Mesendoderm (in vitro differentiated cells): ENCODE measurements at regions not wholly inside any gene's neighbourhood (a gene's known extent, or its start where the extent isn't known, plus 50 kb on each side); places are given as distances from the start of the nearest gene placed in this dataset.

Source experiments
- DNase-seq: peaks from one replicate; pipeline ENCODE4 v3.0.0; 2013
- H2AK5ac ChIP-seq: 2 replicates; pipeline ENCODE4 v1.6.1; 2013; ENCODE audit warnings: low read length, inconsistent platforms
- H2BK120ac ChIP-seq: 2 replicates; pipeline ENCODE4 v1.6.1; 2013; ENCODE audit warnings: low read depth, mild to moderate bottlenecking, low read length, moderate library complexity, mixed read lengths
- H2BK15ac ChIP-seq: replicated peaks from 2 replicates; pipeline ENCODE4 v1.6.1; 2013; ENCODE audit warnings: low read depth, mild to moderate bottlenecking, moderate library complexity
- H2BK5ac ChIP-seq: 2 replicates; pipeline ENCODE4 v1.6.1; 2013; ENCODE audit warnings: low read length, inconsistent platforms
- H3K18ac ChIP-seq: 2 replicates; pipeline ENCODE4 v1.6.1; 2013; ENCODE audit warnings: mild to moderate bottlenecking, low read length, mixed read lengths
- H3K23ac ChIP-seq: one replicate; pipeline ENCODE4 v1.6.1; 2013; ENCODE audit warnings: low read length
- H3K27ac ChIP-seq: 2 replicates; pipeline ENCODE4 v1.5.1; 2013; ENCODE audit warnings: low read depth, mild to moderate bottlenecking, inconsistent platforms, low read length, moderate library complexity
- H3K27me3 ChIP-seq: 2 replicates; pipeline ENCODE4 v1.6.1; 2013; ENCODE audit warnings: low read length, control low read depth, mild to moderate bottlenecking, inconsistent platforms; ENCODE audit not compliant: insufficient read depth, poor library complexity
- H3K36me3 ChIP-seq: 2 replicates; pipeline ENCODE4 v1.6.1; 2013; ENCODE audit warnings: low read length, inconsistent platforms; ENCODE audit not compliant: control insufficient read depth, insufficient read depth
- H3K4ac ChIP-seq: one replicate; pipeline ENCODE4 v1.6.1; 2013; ENCODE audit warnings: low read depth, mild to moderate bottlenecking, low read length, moderate library complexity
- H3K4me1 ChIP-seq: 2 replicates; pipeline ENCODE4 v1.6.1; 2013; ENCODE audit warnings: low read depth, low read length, inconsistent platforms; ENCODE audit not compliant: control insufficient read depth
- H3K4me2 ChIP-seq: 2 replicates; pipeline ENCODE4 v1.6.1; 2013; ENCODE audit warnings: low read length
- H3K4me3 ChIP-seq: 2 replicates; pipeline ENCODE4 v1.5.1; 2013; ENCODE audit warnings: mild to moderate bottlenecking, low read length
- H3K56ac ChIP-seq: one replicate; pipeline ENCODE4 v1.6.1; 2013; ENCODE audit warnings: low read length
- H3K79me1 ChIP-seq: 2 replicates; pipeline ENCODE4 v1.6.1; 2013; ENCODE audit warnings: low read length, inconsistent platforms
- H3K79me2 ChIP-seq: 2 replicates; pipeline ENCODE4 v1.6.1; 2013; ENCODE audit warnings: mild to moderate bottlenecking, low read length; ENCODE audit not compliant: control insufficient read depth, insufficient read depth
- H3K9ac ChIP-seq: 2 replicates; pipeline ENCODE4 v1.6.1; 2013; ENCODE audit warnings: low read length, inconsistent platforms
- H4K5ac ChIP-seq: one replicate; pipeline ENCODE4 v1.6.1; 2013; ENCODE audit warnings: low read length
- H4K8ac ChIP-seq: one replicate; pipeline ENCODE4 v1.6.1; 2013; ENCODE audit warnings: low read depth, mild to moderate bottlenecking, control low read depth, low read length, moderate library complexity
- WGBS: extraction: QIAGEN DNeasy Blood & Tissue Kit; methylation state at CpG from one replicate; pipeline ENCODE4 v1.1.7; 2013; ENCODE audit warnings: low lambda C conversion rate, missing lambda C conversion rate; ENCODE audit not compliant: insufficient coverage; ENCODE audit errors: extremely low coverage; 5-methylcytosine and 5-hydroxymethylcytosine counted together

GRCh38 chr16:48054881-48055601, 100.8 kb downstream of the ABCC12 start:
- no peak overlapping the region for H2BK15ac ChIP-seq
- H3K79me2 ChIP-seq, result no peaks in the 10 kb centered on the region
- WGBS, result no CpG with 5 or more reads among the region's 24 CpGs
- H3K79me1 ChIP-seq, result no peaks in the 10 kb centered on the region
- peak overlapping the region; percentile 60 for H3K18ac ChIP-seq
- peak overlapping the region; percentile 55 for H3K9ac ChIP-seq
- peak overlapping the region; percentile 91 for H3K56ac ChIP-seq
- peaks cover 43% of the 10 kb centered on the region for H3K4me1 ChIP-seq
- H2AK5ac ChIP-seq, result peak overlapping the region; percentile 87
- H2BK5ac ChIP-seq, result peak overlapping the region; percentile 100
- no peaks in the 10 kb centered on the region for H3K27me3 ChIP-seq
- DNase-seq, result peak; percentile 85
- no peak overlapping the region for H3K27ac ChIP-seq
- no peaks in the 10 kb centered on the region for H3K36me3 ChIP-seq
- H4K8ac ChIP-seq, result no peak overlapping the region
- H3K4me3 ChIP-seq, result no peak overlapping the region
- peak overlapping the region; percentile 80 for H3K23ac ChIP-seq
- peak overlapping the region; percentile 7 for H2BK120ac ChIP-seq
- peak overlapping the region; percentile 81 for H4K5ac ChIP-seq
- peak overlapping the region; percentile 41 for H3K4ac ChIP-seq
- H3K4me2 ChIP-seq, result no peak overlapping the region

DNA sequence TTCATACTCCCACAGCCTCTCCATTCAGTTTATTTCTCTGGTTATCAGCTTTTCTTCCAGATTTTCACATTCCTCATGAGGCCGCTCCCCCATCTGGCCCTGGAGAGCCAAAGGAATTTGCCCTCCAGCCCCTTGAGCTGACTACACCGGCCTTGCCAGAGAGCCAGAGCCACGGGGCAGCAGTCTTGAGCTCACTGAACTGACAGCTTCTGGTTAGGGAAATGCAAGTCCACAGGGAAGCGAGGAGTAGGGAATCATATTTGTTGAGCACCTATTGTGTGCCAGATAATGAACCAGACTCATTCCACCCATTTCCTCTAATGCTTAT, 102.4 kb downstream of the ABCC12 start:
- no peaks in the 10 kb centered on the region for H3K79me1 ChIP-seq
- peak overlapping the region; percentile 90 for H2AK5ac ChIP-seq
- no peak overlapping the region for H3K23ac ChIP-seq
- H3K9ac ChIP-seq, result peak overlapping the region; percentile 53
- no peak overlapping the region for H4K8ac ChIP-seq
- peak; percentile 98 for DNase-seq
- no CpG with 5 or more reads among the region's 4 CpGs for WGBS
- peak overlapping the region; percentile 91 for H3K56ac ChIP-seq
- H2BK120ac ChIP-seq, result peak overlapping the region; percentile 7
- H3K27me3 ChIP-seq, result no peaks in the 10 kb centered on the region
- no peak overlapping the region for H3K4me3 ChIP-seq
- H4K5ac ChIP-seq, result peak overlapping the region; percentile 99
- H2BK5ac ChIP-seq, result peak overlapping the region; percentile 100
- peaks cover 50% of the 10 kb centered on the region for H3K4me1 ChIP-seq
- no peaks in the 10 kb centered on the region for H3K79me2 ChIP-seq
- peak overlapping the region; percentile 80 for H3K27ac ChIP-seq
- H2BK15ac ChIP-seq, result peak overlapping the region; percentile 75
- peak overlapping the region; percentile 85 for H3K4ac ChIP-seq
- H3K36me3 ChIP-seq, result no peaks in the 10 kb centered on the region
- no peak overlapping the region for H3K4me2 ChIP-seq
- peak overlapping the region; percentile 33 for H3K18ac ChIP-seq

DNA sequence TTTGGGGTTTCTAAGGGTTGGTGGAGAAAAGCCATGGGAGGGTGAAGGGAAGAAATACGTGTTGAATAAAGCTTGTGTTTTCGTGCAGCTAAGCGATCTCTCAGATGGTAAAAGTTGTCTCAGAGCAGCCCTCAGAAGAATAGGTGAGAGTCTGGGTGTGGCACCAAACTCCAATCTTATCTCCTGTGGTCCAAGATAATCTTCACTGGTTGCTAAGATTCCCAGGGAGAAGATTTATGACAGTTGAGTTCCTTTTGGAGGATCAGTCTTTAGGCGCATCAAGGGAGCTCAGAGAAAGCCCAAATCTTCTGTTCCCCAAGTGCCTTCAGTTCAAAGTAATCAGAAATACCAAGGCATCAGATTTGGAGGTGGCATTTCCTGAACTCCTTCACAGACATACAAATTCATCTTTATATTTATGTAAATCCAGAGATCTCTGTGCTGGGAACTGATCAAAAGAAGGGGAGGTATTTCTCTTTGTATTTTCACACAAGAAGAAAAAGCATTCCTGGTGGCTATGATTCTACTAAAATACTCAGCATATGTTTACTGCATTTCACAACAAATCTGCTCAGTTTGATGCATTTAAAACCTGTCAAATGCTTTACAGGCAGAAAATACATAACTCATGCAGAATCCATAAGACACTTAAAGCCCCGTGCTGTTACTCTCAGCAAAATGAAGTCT, 102.9 kb downstream of the ABCC12 start:
- no peak overlapping the region for H3K23ac ChIP-seq
- peaks cover 50% of the 10 kb centered on the region for H3K4me1 ChIP-seq
- peak overlapping the region; percentile 90 for H2AK5ac ChIP-seq
- H3K9ac ChIP-seq, result peak overlapping the region; percentile 53
- no peak overlapping the region for H2BK15ac ChIP-seq
- peak overlapping the region; percentile 7 for H2BK120ac ChIP-seq
- peak overlapping the region; percentile 91 for H3K56ac ChIP-seq
- no peak overlapping the region for H4K8ac ChIP-seq
- H3K36me3 ChIP-seq, result no peaks in the 10 kb centered on the region
- peak; percentile 93 for DNase-seq
- H3K4ac ChIP-seq, result no peak overlapping the region
- no peak overlapping the region for H3K4me2 ChIP-seq
- no peak overlapping the region for H3K4me3 ChIP-seq
- no CpG with 5 or more reads among the region's 5 CpGs for WGBS
- peak overlapping the region; percentile 100 for H2BK5ac ChIP-seq
- peak overlapping the region; percentile 99 for H4K5ac ChIP-seq
- H3K79me2 ChIP-seq, result no peaks in the 10 kb centered on the region
- peak overlapping the region; percentile 92 for H3K27ac ChIP-seq
- H3K18ac ChIP-seq, result peak overlapping the region; percentile 33
- no peaks in the 10 kb centered on the region for H3K79me1 ChIP-seq
- no peaks in the 10 kb centered on the region for H3K27me3 ChIP-seq

- no peak overlapping the region for H2AK5ac ChIP-seq
- H3K23ac ChIP-seq, result no peak overlapping the region
- H3K79me1 ChIP-seq, result no peaks in the 10 kb centered on the region
- H3K36me3 ChIP-seq, result no peaks in the 10 kb centered on the region
- peak overlapping the region; percentile 96 for H2BK120ac ChIP-seq
- H4K5ac ChIP-seq, result no peak overlapping the region
- H2BK15ac ChIP-seq, result no peak overlapping the region
- no peak overlapping the region for H3K4me2 ChIP-seq
- no CpG with 5 or more reads among the region's 2 CpGs for WGBS
- H3K79me2 ChIP-seq, result no peaks in the 10 kb centered on the region
- H3K4me1 ChIP-seq, result peaks cover 50% of the 10 kb centered on the region
- H2BK5ac ChIP-seq, result peak overlapping the region; percentile 100
- peak overlapping the region; percentile 68 for H3K9ac ChIP-seq
- H3K56ac ChIP-seq, result peak overlapping the region; percentile 89
- no peak overlapping the region for H3K4me3 ChIP-seq
- H3K27me3 ChIP-seq, result no peaks in the 10 kb centered on the region
- peak overlapping the region; percentile 98 for H3K18ac ChIP-seq
- peak; percentile 92 for DNase-seq
- H3K27ac ChIP-seq, result peak overlapping the region; percentile 77
- no peak overlapping the region for H3K4ac ChIP-seq
- H4K8ac ChIP-seq, result no peak overlapping the region
Observed at GRCh38 chr16:48050871-48051270, 104.9 kb downstream of the ABCC12 start.

- H3K27me3 ChIP-seq, result no peaks in the 10 kb centered on the region
- H3K23ac ChIP-seq, result no peak overlapping the region
- H3K9ac ChIP-seq, result peak overlapping the region; percentile 68
- peak overlapping the region; percentile 96 for H2BK120ac ChIP-seq
- peak overlapping the region; percentile 94 for H3K18ac ChIP-seq
- H3K4ac ChIP-seq, result peak overlapping the region; percentile 93
- H2BK5ac ChIP-seq, result peak overlapping the region; percentile 99
- no peak overlapping the region for H3K4me2 ChIP-seq
- H3K27ac ChIP-seq, result peak overlapping the region; percentile 77
- WGBS, result no CpG with 5 or more reads among the region's 3 CpGs
- H4K8ac ChIP-seq, result no peak overlapping the region
- DNase-seq, result peak; percentile 42
- peak overlapping the region; percentile 87 for H2AK5ac ChIP-seq
- no peak overlapping the region for H3K4me3 ChIP-seq
- H3K4me1 ChIP-seq, result peaks cover 43% of the 10 kb centered on the region
- H2BK15ac ChIP-seq, result no peak overlapping the region
- H3K56ac ChIP-seq, result peak overlapping the region; percentile 89
- no peaks in the 10 kb centered on the region for H3K79me2 ChIP-seq
- H4K5ac ChIP-seq, result peak overlapping the region; percentile 9
- H3K36me3 ChIP-seq, result no peaks in the 10 kb centered on the region
- H3K79me1 ChIP-seq, result no peaks in the 10 kb centered on the region
Observed at GRCh38 chr16:48049847-48050246, 105.9 kb downstream of the ABCC12 start.
